ENCODE measurements at regions not wholly inside any gene's neighbourhood (a gene's known extent, or its start where the extent isn't known, plus 50 kb on each side); places are given as distances from the start of the nearest gene placed in this dataset.

- TF ChIP-seq TAF1 (IDR thresholded peaks at IDR 0.05; ENCODE audit: low read depth, low read length), result no peak
- no peak for TF ChIP-seq POLR2AphosphoS5 (IDR thresholded peaks at IDR 0.05; ENCODE audit: low read depth, low read length)
- TF ChIP-seq POLR2A (IDR thresholded peaks at IDR 0.05; ENCODE audit: low read depth, low read length), result no peak
- TF ChIP-seq SPI1 (IDR thresholded peaks at IDR 0.05; ENCODE audit: low read depth, low read length), result no peak
- TF ChIP-seq PAX5 (IDR thresholded peaks at IDR 0.05; ENCODE audit: insufficient read depth, low read length, severe bottlenecking), result no peak
- no peak for TF ChIP-seq POU2F2 (IDR thresholded peaks at IDR 0.05; ENCODE audit: low read depth, low read length)
Measured at GRCh38 chr12:67202678-67203012, 66.5 kb upstream of the CAND1 start.

Data from GM12891 (cell line).